PFSK-1 (cell line): ENCODE measurements at regions not wholly inside any gene's neighbourhood (a gene's known extent, or its start where the extent isn't known, plus 50 kb on each side); places are given as distances from the start of the nearest gene placed in this dataset.

Experiments used
- FOXP2 ChIP-seq: optimal IDR thresholded peaks from 2 replicates; pipeline ENCODE3; 2011; ENCODE audit warnings: borderline replicate concordance, control low read depth, inconsistent platforms; ENCODE audit not compliant: insufficient read depth; ENCODE audit errors: extremely low read length, extremely low read depth
- POLR2AphosphoS5 ChIP-seq: IDR thresholded peaks from 2 replicates; pipeline ENCODE4 v1.6.1; 2012; ENCODE audit warnings: low read depth, mild to moderate bottlenecking, control low read depth, low read length, moderate library complexity
- REST ChIP-seq, 2 experiments: IDR thresholded peaks; 2 replicates each; pipeline versions ENCODE4 v1.6.1 to v1.8.0; 2011 to 2012; ENCODE audit warnings: low read depth in 2 of 2, low read length in 2 of 2, control low read depth in 1 of 2, inconsistent platforms in 1 of 2, mild to moderate bottlenecking in 1 of 2, moderate library complexity in 1 of 2; ENCODE audit not compliant: insufficient read depth in 1 of 2
- SIN3A ChIP-seq: IDR thresholded peaks from 2 replicates; pipeline ENCODE4 v1.6.1; 2012; ENCODE audit warnings: mild to moderate bottlenecking, low read length, moderate library complexity, borderline replicate concordance; ENCODE audit not compliant: insufficient read depth
- TAF1 ChIP-seq: IDR thresholded peaks from 2 replicates; pipeline ENCODE4 v1.6.1; 2012; ENCODE audit warnings: low read length, control low read depth, borderline replicate concordance; ENCODE audit not compliant: insufficient read depth

- no peak for TF ChIP-seq TAF1
- TF ChIP-seq SIN3A: no peak
- no peak for TF ChIP-seq REST (IDR thresholded peaks at IDR 0.05; ENCODE audit: insufficient read depth in 1 of 2, low read depth in 2 of 2, low read length in 2 of 2)
- no peak for TF ChIP-seq FOXP2
- no peak for TF ChIP-seq POLR2AphosphoS5
These were observed 288.5 kb downstream of the MEF2C start for GRCh38 chr5:88594441-88594840.

- TF ChIP-seq SIN3A (no peak), TAF1 (no peak), REST (IDR thresholded peaks at IDR 0.05; ENCODE audit: insufficient read depth in 1 of 2, low read depth in 2 of 2, low read length in 2 of 2) (no peak), FOXP2 (no peak), POLR2AphosphoS5 (no peak)
These were observed 294.4 kb downstream of the MEF2C start for GRCh38 chr5:88588609-88589008.

- TF ChIP-seq POLR2AphosphoS5 (no peak), SIN3A (no peak), TAF1 (no peak), REST (IDR thresholded peaks at IDR 0.05; ENCODE audit: insufficient read depth in 1 of 2, low read depth in 2 of 2, low read length in 2 of 2) (no peak), FOXP2 (no peak)
These were observed 299.5 kb downstream of the MEF2C start for GRCh38 chr5:88583471-88583870.

- no peak for TF ChIP-seq FOXP2
- no peak for TF ChIP-seq TAF1
- no peak for TF ChIP-seq POLR2AphosphoS5
- no peak for TF ChIP-seq REST (IDR thresholded peaks at IDR 0.05; ENCODE audit: insufficient read depth in 1 of 2, low read depth in 2 of 2, low read length in 2 of 2)
These were observed 289.7 kb upstream of the TMEM161B start for GRCh38 chr5:88558366-88558765.

- TF ChIP-seq FOXP2 (no peak), POLR2AphosphoS5 (no peak), TAF1 (no peak), SIN3A (no peak), REST (IDR thresholded peaks at IDR 0.05; ENCODE audit: insufficient read depth in 1 of 2, low read depth in 2 of 2, low read length in 2 of 2) (no peak)
These were observed 289.2 kb upstream of the TMEM161B start for GRCh38 chr5:88557881-88558280.
